ENCODE measurements at regions not wholly inside any gene's neighbourhood (a gene's known extent, or its start where the extent isn't known, plus 50 kb on each side); places are given as distances from the start of the nearest gene placed in this dataset.

DNA sequence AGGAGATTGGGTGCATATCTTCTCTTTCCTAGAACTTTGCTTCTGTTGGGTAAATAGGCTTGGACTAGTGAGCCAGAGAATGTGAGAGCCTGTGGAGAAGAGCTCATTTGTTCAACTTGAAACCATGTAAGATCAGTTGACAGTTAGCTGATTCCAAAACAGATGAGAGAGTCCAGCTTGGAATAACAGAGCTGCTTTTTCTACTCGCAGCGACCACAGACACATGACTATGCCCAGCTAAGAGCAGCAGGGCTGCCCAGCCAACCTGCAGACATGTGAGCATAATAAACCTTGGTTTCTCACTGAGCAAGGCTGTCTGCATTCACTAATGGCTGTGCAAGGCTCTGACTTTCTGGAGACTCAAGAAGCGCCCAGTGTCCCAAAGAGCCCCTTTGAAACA is 209.2 kb downstream of the C12orf75 start:
- TF ChIP-seq, protein P1, sequence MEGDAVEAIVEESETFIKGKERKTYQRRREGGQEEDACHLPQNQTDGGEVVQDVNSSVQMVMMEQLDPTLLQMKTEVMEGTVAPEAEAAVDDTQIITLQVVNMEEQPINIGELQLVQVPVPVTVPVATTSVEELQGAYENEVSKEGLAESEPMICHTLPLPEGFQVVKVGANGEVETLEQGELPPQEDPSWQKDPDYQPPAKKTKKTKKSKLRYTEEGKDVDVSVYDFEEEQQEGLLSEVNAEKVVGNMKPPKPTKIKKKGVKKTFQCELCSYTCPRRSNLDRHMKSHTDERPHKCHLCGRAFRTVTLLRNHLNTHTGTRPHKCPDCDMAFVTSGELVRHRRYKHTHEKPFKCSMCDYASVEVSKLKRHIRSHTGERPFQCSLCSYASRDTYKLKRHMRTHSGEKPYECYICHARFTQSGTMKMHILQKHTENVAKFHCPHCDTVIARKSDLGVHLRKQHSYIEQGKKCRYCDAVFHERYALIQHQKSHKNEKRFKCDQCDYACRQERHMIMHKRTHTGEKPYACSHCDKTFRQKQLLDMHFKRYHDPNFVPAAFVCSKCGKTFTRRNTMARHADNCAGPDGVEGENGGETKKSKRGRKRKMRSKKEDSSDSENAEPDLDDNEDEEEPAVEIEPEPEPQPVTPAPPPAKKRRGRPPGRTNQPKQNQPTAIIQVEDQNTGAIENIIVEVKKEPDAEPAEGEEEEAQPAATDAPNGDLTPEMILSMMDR (IDR thresholded peaks at IDR 0.05), result no peak
- no peak for TF ChIP-seq POLR2A (IDR thresholded peaks at IDR 0.05)
- TF ChIP-seq EP300 (IDR thresholded peaks at IDR 0.05), result no peak
